MM.1S (cell line): ENCODE measurements at regions not wholly inside any gene's neighbourhood (a gene's known extent, or its start where the extent isn't known, plus 50 kb on each side); places are given as distances from the start of the nearest gene placed in this dataset.

ENCODE experiments used
- DNase-seq: peaks from one replicate; pipeline ENCODE4 v3.0.0-alpha.2; 2015
- H2AFZ ChIP-seq: fragments of 300-600 bp; sonication (generic); 2 replicates; pipeline ENCODE4 v1.6.0; 2016; ENCODE audit warnings: antibody characterized with exemption, low read length
- H3F3A ChIP-seq: fragments of 300-600 bp; sonication (generic); 2 replicates; pipeline ENCODE4 v1.6.1; 2016; ENCODE audit warnings: mild to moderate bottlenecking, antibody characterized with exemption, low read length, moderate library complexity, mixed read lengths; ENCODE audit not compliant: insufficient read depth
- H3K27ac ChIP-seq: fragments of 300-600 bp; sonication (generic); 2 replicates; pipeline ENCODE4 v1.5.1; 2016; ENCODE audit warnings: mild to moderate bottlenecking, low read length
- H3K27me3 ChIP-seq: fragments of 300-600 bp; sonication (generic); replicated peaks from 2 replicates; pipeline ENCODE4 v1.6.0; 2016; ENCODE audit warnings: low read length; ENCODE audit not compliant: insufficient read depth
- H3K36me3 ChIP-seq: fragments of 300-600 bp; sonication (generic); replicated peaks from 2 replicates; pipeline ENCODE4 v1.6.1; 2016; ENCODE audit warnings: mild to moderate bottlenecking, low read length, mixed read lengths; ENCODE audit not compliant: insufficient read depth
- H3K4me1 ChIP-seq: fragments of 300-600 bp; sonication (generic); 2 replicates; pipeline ENCODE4 v1.6.1; 2016; ENCODE audit warnings: low read length, mixed read lengths
- H3K4me2 ChIP-seq: fragments of 300-600 bp; sonication (generic); 2 replicates; pipeline ENCODE4 v1.6.0; 2016; ENCODE audit warnings: low read depth, low read length
- H3K4me3 ChIP-seq: fragments of 300-600 bp; sonication (generic); 2 replicates; pipeline ENCODE4 v1.5.1; 2016; ENCODE audit warnings: low read length, mixed read lengths
- H3K79me2 ChIP-seq: fragments of 300-600 bp; sonication (generic); 2 replicates; pipeline ENCODE4 v1.6.1; 2016; ENCODE audit warnings: mixed run types, low read length, mixed read lengths
- H3K9ac ChIP-seq: fragments of 300-600 bp; sonication (generic); 2 replicates; pipeline ENCODE4 v1.6.1; 2016; ENCODE audit warnings: low read length, mixed read lengths
- H3K9me2 ChIP-seq: fragments of 300-600 bp; sonication (generic); replicated peaks from 2 replicates; pipeline ENCODE4 v1.6.1; 2016; ENCODE audit warnings: mild to moderate bottlenecking, low read length, mixed read lengths; ENCODE audit not compliant: insufficient read depth
- H3K9me3 ChIP-seq: fragments of 300-600 bp; sonication (generic); replicated peaks from 2 replicates; pipeline ENCODE4 v1.6.1; 2016; ENCODE audit warnings: mild to moderate bottlenecking, low read length, mixed read lengths; ENCODE audit not compliant: insufficient read depth
- H4K20me1 ChIP-seq: fragments of 300-600 bp; sonication (generic); 2 replicates; pipeline ENCODE4 v1.6.1; 2016; ENCODE audit warnings: mild to moderate bottlenecking, low read length, moderate library complexity, mixed read lengths; ENCODE audit not compliant: insufficient read depth
- CTCF ChIP-seq: fragments of 300-600 bp; sonication (generic); IDR thresholded peaks from 2 replicates; pipeline ENCODE4 v1.5.1; 2016; ENCODE audit warnings: antibody characterized with exemption, low read length, mixed read lengths
- EZH2 ChIP-seq: fragments of 300-600 bp; sonication (generic); optimal IDR thresholded peaks from 2 replicates; pipeline ENCODE3; 2017; ENCODE audit warnings: low read depth, mild to moderate bottlenecking, antibody characterized with exemption, low read length, mixed read lengths
- EZH2phosphoT487 ChIP-seq: fragments of 300-600 bp; sonication (generic); IDR thresholded peaks from 2 replicates; pipeline ENCODE4 v1.6.1; 2018; ENCODE audit warnings: antibody characterized with exemption, low read length

GRCh38 chr1:18564676-18565075, 66.0 kb upstream of the PAX7 start:
- Histone ChIP-seq H3K36me3 (no peaks in the 10 kb centered on the region), H3K9me2 (no peaks in the 10 kb centered on the region), H3K4me3 (no peak overlapping the region), H3F3A (no peaks in the 10 kb centered on the region), H3K27ac (no peak overlapping the region), H3K79me2 (no peaks in the 10 kb centered on the region), H3K4me2 (no peak overlapping the region), H4K20me1 (no peaks in the 10 kb centered on the region), H3K9me3 (no peaks in the 10 kb centered on the region), H3K27me3 (peaks cover 83% of the 10 kb centered on the region), H3K4me1 (no peaks in the 10 kb centered on the region), H2AFZ (no peak overlapping the region), H3K9ac (no peak overlapping the region)
- no peak for DNase-seq
- TF ChIP-seq EZH2phosphoT487 (no peak), CTCF (no peak), EZH2 (no peak)

- Histone ChIP-seq H3K4me1 (no peaks in the 10 kb centered on the region), H3F3A (no peaks in the 10 kb centered on the region), H3K4me2 (no peak overlapping the region), H3K27ac (no peak overlapping the region), H2AFZ (no peak overlapping the region), H3K36me3 (no peaks in the 10 kb centered on the region), H3K9me2 (no peaks in the 10 kb centered on the region), H3K4me3 (no peak overlapping the region), H3K79me2 (no peaks in the 10 kb centered on the region), H3K9ac (no peak overlapping the region), H3K27me3 (peaks cover 83% of the 10 kb centered on the region), H3K9me3 (no peaks in the 10 kb centered on the region), H4K20me1 (no peaks in the 10 kb centered on the region)
- TF ChIP-seq CTCF (no peak), EZH2 (no peak), EZH2phosphoT487 (no peak)
- DNase-seq: no peak
These were observed 65.3 kb upstream of the PAX7 start for GRCh38 chr1:18565321-18565720.

DNA sequence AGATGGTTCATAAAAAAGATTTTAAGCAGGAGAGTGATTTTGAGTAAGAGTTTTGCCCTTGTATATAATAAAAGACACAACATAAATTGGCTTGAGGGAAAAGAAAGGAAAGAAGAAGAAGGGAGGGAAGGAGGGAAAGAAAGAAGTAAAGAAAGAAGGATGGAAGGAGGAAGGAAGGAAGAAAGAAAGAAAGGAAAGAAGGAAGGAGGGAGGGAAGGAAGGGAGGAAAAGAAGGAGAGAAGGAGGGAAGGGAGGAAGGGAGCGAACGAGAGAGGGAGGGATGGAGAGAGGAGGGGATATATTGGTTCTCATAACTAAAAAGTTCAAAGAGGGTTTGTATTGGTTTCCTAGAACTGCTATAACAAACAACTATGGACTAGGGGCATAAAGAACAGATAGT, 62.2 kb upstream of the PAX7 start:
- Histone ChIP-seq H3K79me2 (no peaks in the 10 kb centered on the region), H3K4me1 (no peaks in the 10 kb centered on the region), H3K4me2 (no peak overlapping the region), H3K9ac (no peak overlapping the region), H3K9me3 (no peaks in the 10 kb centered on the region), H4K20me1 (no peaks in the 10 kb centered on the region), H3K27me3 (peaks cover 89% of the 10 kb centered on the region), H3F3A (no peaks in the 10 kb centered on the region), H2AFZ (no peak overlapping the region), H3K36me3 (no peaks in the 10 kb centered on the region), H3K27ac (no peak overlapping the region), H3K4me3 (no peak overlapping the region), H3K9me2 (no peaks in the 10 kb centered on the region)
- no peak for TF ChIP-seq CTCF
- no peak for TF ChIP-seq EZH2
- no peak for TF ChIP-seq EZH2phosphoT487
- DNase-seq: no peak
